CD4-positive, alpha-beta T cell (primary cell): ENCODE measurements at regions not wholly inside any gene's neighbourhood (a gene's known extent, or its start where the extent isn't known, plus 50 kb on each side); places are given as distances from the start of the nearest gene placed in this dataset.

ENCODE experiments used
- ATAC-seq: fragments of 200-7000 bp; cut with Tn5 transposase; one replicate; pipeline ENCODE4 v1.10.0; 2022; ENCODE audit warnings: mild to moderate bottlenecking; ENCODE audit not compliant: poor library complexity
- CTCF ChIA-PET: fragments of 350-600 bp; sonication (Branson Sonifier 250); formaldehyde crosslinking; loops from one replicate; lab custom pipeline; 2021; ENCODE audit warnings: antibody characterized with exemption, inconsistent platforms; lab: Charles Lee
- POLR2A ChIA-PET: fragments of 350-600 bp; sonication (Branson Sonifier 250); formaldehyde crosslinking; loops from one replicate; lab custom pipeline; 2021; ENCODE audit warnings: antibody characterized with exemption, inconsistent platforms; lab: Charles Lee
- DNase-seq, 14 experiments: peaks; one replicate each; pipeline ENCODE4 v3.0.0-alpha.2; 2013 to 2020; ENCODE audit warnings: mixed read lengths in 2 of 14
- H3K27ac ChIP-seq, 2 donors: one replicate each; pipeline versions ENCODE4 v1.5.1 to v1.7.0; 2013; ENCODE audit warnings: low read length in 2 of 2, low read depth in 1 of 2, mild to moderate bottlenecking in 1 of 2
- H3K27me3 ChIP-seq, 2 experiments: 1 replicate in 1 of 2; 2 replicates in 1 of 2; pipeline versions ENCODE4 v1.6.1 to v1.7.0; 2013; ENCODE audit warnings: low read length in 2 of 2, control low read depth in 1 of 2, mild to moderate bottlenecking in 1 of 2, moderate library complexity in 1 of 2; ENCODE audit not compliant: insufficient read depth in 2 of 2, control insufficient read depth in 1 of 2
- H3K36me3 ChIP-seq: one replicate; pipeline ENCODE4 v1.6.1; 2013; ENCODE audit warnings: low read length, control low read depth; ENCODE audit not compliant: insufficient read depth
- H3K4me1 ChIP-seq: one replicate; pipeline ENCODE4 v1.6.1; 2013; ENCODE audit warnings: low read length, control low read depth; ENCODE audit not compliant: insufficient read depth
- H3K4me3 ChIP-seq: one replicate; pipeline ENCODE4 v1.5.1; 2013; ENCODE audit warnings: mild to moderate bottlenecking, low read length, moderate library complexity
- H3K9me3 ChIP-seq, 2 experiments: 1 replicate in 1 of 2; 2 replicates in 1 of 2; pipeline versions ENCODE4 v1.6.1 to v1.7.0; 2013; ENCODE audit warnings: low read length in 2 of 2, mild to moderate bottlenecking in 2 of 2, control low read depth in 1 of 2, moderate library complexity in 1 of 2; ENCODE audit not compliant: control insufficient read depth in 1 of 2, insufficient read depth in 1 of 2
- H3K27ac Mint-ChIP-seq: one replicate; pipeline ENCODE4 v1.8.0; 2020; ENCODE audit warnings: mixed read lengths
- H3K27me3 Mint-ChIP-seq: one replicate; pipeline ENCODE4 v1.8.0; 2021; ENCODE audit warnings: mixed read lengths
- H3K36me3 Mint-ChIP-seq: one replicate; pipeline ENCODE4 v1.8.0; 2021; ENCODE audit warnings: low read depth, mixed read lengths
- H3K4me1 Mint-ChIP-seq: one replicate; pipeline ENCODE4 v1.8.0; 2021; ENCODE audit warnings: low read depth, mixed read lengths
- H3K4me3 Mint-ChIP-seq: one replicate; pipeline ENCODE4 v1.8.0; 2020; ENCODE audit warnings: mild to moderate bottlenecking, mixed read lengths
- H3K9me3 Mint-ChIP-seq: one replicate; pipeline ENCODE4 v1.8.0; 2020; ENCODE audit warnings: mixed read lengths
- intact Hi-C, 2 experiments: fragments of 100-400 bp; cut with DNase I in 1 of 2; cut with micrococcal nuclease in 1 of 2; formaldehyde crosslinking; loops; one replicate each; pipeline versions ENCODE4 v1.15.1 to v1.9.0; 2023 to 2025; cut with DNase I, micrococcal nuclease
- TF ChIP-seq, protein P1 (sequence below): fragments of 200-600 bp; IDR thresholded peaks from one replicate; pipeline ENCODE4 v1.8.0; 2022; ENCODE audit warnings: antibody characterized with exemption, mild to moderate bottlenecking

DNA sequence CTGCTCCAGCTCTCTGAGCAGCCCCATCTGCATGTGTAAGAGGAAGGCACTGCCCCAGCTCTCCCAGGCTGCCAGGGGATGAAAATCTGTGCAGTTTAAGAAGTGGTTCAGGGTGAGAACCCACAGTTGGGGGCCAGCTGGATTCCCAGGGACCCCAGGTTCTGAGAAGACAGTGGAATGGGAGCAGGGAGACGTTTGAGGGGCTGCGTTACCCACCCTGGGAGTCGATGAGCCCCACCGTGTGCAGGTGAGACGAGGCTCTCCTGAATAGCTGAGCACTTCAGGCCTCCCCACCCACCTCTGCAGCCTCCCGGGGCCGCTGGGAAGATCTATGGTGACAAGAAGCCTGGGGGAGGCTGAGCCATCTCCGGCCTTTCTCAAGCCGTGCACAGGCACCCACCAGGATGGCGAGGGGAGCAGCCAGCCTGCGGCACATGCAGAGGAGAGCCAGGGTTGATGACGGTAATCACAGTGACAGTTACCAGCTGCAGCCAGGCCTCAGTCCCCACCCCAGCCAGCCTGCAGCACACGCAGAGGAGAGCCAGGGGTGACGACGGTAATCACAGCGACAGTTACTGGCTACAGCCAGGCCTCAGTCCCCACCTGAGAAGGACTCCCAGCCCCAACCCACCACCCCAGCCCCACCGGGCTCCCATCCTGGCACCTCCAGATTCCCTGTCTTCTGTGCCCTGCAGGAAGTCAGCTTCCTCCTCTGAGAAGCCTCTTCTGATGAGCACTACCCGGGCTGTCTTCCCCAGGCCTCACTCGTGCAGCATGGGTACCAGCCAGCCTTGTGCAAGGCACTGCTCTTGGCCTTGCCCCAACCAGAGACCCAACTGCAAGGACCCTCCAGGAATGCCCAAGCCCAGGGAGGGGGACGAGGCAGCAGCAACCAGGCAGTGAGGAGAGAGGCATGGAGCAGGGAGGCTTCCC is 150.8 kb upstream of the PPP1R26 start:
- intact Hi-C loops: no loop called here
- no peak overlapping the region for H3K27ac ChIP-seq
- TF ChIP-seq, protein P1, sequence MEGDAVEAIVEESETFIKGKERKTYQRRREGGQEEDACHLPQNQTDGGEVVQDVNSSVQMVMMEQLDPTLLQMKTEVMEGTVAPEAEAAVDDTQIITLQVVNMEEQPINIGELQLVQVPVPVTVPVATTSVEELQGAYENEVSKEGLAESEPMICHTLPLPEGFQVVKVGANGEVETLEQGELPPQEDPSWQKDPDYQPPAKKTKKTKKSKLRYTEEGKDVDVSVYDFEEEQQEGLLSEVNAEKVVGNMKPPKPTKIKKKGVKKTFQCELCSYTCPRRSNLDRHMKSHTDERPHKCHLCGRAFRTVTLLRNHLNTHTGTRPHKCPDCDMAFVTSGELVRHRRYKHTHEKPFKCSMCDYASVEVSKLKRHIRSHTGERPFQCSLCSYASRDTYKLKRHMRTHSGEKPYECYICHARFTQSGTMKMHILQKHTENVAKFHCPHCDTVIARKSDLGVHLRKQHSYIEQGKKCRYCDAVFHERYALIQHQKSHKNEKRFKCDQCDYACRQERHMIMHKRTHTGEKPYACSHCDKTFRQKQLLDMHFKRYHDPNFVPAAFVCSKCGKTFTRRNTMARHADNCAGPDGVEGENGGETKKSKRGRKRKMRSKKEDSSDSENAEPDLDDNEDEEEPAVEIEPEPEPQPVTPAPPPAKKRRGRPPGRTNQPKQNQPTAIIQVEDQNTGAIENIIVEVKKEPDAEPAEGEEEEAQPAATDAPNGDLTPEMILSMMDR: no peak
- ATAC-seq (no peak), DNase-seq (no peak)
- H3K4me1 ChIP-seq: no peaks in the 10 kb centered on the region
- H3K4me3 ChIP-seq: no peak overlapping the region
- H3K36me3 ChIP-seq: no peaks in the 10 kb centered on the region
- no peaks in the 10 kb centered on the region for H3K4me1 Mint-ChIP-seq
- peaks cover 0 to 17% of the 10 kb centered on the region in 2 experiments for H3K9me3 ChIP-seq
- peaks cover 11% of the 10 kb centered on the region for H3K27me3 Mint-ChIP-seq
- no peaks in the 10 kb centered on the region for H3K36me3 Mint-ChIP-seq
- peaks cover 0 to 6% of the 10 kb centered on the region in 2 experiments for H3K27me3 ChIP-seq
- CTCF ChIA-PET: no interaction called here
- POLR2A ChIA-PET: no interaction called here
- no peak overlapping the region for H3K4me3 Mint-ChIP-seq
- H3K9me3 Mint-ChIP-seq: no peaks in the 10 kb centered on the region
- H3K27ac Mint-ChIP-seq: no peak overlapping the region

DNA sequence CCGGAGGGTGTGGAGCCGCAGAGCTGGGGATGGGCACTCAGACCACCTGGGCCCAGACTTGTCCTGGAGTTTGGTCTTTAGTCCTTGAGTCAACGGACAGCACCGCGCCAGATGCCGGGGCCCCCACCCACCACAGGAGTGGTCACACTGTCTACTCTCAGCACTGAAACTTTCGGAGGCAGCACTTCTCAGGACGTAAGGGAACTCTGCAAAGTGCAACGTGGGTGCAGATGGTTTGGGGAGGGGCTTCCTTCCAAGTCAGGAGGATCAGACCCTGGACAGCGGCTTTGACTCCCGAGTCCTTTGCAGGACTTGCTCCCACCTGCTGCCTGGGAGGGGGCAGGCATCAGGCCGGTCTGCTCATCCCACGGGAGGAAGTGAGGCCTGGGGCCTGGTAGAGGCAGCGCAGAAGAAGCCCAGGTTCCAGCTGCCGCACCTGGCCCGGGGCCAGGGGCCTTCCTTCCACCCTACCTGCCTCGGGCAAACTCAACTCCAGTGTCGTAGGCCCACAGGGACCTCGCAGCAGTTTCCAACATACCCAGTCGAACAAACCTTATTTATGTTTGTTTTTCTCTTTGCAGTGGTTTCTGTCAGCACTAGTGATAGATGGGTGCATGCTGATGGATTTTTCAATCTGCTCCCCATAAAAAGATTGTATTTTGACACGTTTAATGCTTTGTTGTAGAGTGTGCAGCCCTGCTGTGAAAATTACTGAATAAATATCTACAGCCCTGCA is 149.8 kb upstream of the PPP1R26 start:
- ChIA-PET CTCF (no interaction called here), POLR2A (no interaction called here)
- Histone ChIP-seq H3K4me1 (no peaks in the 10 kb centered on the region), H3K27ac (no peak overlapping the region), H3K9me3 (peaks cover 0 to 17% of the 10 kb centered on the region in 2 experiments), H3K4me3 (no peak overlapping the region), H3K27me3 (peaks cover 0 to 6% of the 10 kb centered on the region in 2 experiments), H3K36me3 (no peaks in the 10 kb centered on the region)
- ATAC-seq (no peak), DNase-seq (peak in 1 of 14 experiments; percentile 3)
- Mint-ChIP-seq H3K9me3 (no peaks in the 10 kb centered on the region), H3K4me3 (no peak overlapping the region), H3K27me3 (peaks cover 11% of the 10 kb centered on the region), H3K36me3 (no peaks in the 10 kb centered on the region), H3K27ac (no peak overlapping the region), H3K4me1 (no peaks in the 10 kb centered on the region)
- TF ChIP-seq, protein P1: no peak
- intact Hi-C loops: no loop called here

DNA sequence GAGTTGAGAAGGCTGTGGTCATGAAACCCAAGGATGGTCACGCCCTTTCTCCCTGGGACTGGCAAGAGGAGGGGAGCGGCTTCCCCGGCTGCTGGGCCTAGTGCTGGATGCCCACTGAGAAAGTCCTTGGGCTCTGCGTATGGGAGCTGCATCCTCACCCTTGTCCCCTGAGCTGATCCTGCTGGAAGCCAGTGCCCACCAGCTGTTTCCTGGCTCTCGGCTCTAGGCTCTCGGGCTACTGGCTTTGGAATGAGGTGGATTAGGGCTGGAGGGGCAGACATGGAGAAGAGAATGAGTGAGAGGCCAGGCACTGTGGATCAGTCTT is 149.3 kb upstream of the PPP1R26 start:
- Mint-ChIP-seq H3K36me3 (no peaks in the 10 kb centered on the region), H3K27ac (no peak overlapping the region), H3K9me3 (no peaks in the 10 kb centered on the region), H3K4me3 (no peak overlapping the region), H3K27me3 (peaks cover 11% of the 10 kb centered on the region), H3K4me1 (no peaks in the 10 kb centered on the region)
- H3K27ac ChIP-seq: no peak overlapping the region
- ATAC-seq (no peak), DNase-seq (no peak)
- no peaks in the 10 kb centered on the region for H3K36me3 ChIP-seq
- peaks cover 0 to 22% of the 10 kb centered on the region in 2 experiments for H3K9me3 ChIP-seq
- CTCF ChIA-PET: no interaction called here
- H3K4me3 ChIP-seq: no peak overlapping the region
- H3K4me1 ChIP-seq: no peaks in the 10 kb centered on the region
- intact Hi-C loops: no loop called here
- peaks cover 0 to 6% of the 10 kb centered on the region in 2 experiments for H3K27me3 ChIP-seq
- POLR2A ChIA-PET: no interaction called here
- TF ChIP-seq, protein P1: no peak
